ENCODE measurements at regions not wholly inside any gene's neighbourhood (a gene's known extent, or its start where the extent isn't known, plus 50 kb on each side); places are given as distances from the start of the nearest gene placed in this dataset.
"Not testable (repeated sequence)": the region's sequence is repeated elsewhere in the genome, so short reads cannot be mapped to it uniquely, and the experiment has no call there.

GRCh38 chr3:163726125-163726524 lies 1352.2 kb downstream of the SI start:
- intact Hi-C loops (cut with micrococcal nuclease): no loop called here
- H3K27ac Mint-ChIP-seq: no peak overlapping the region
- CTCF ChIA-PET: no interaction called here

GRCh38 chr3:163722405-163722804 lies 1355.9 kb downstream of the SI start:
- intact Hi-C loops (cut with micrococcal nuclease): no loop called here
- no peaks in the 10 kb centered on the region for H3K36me3 Mint-ChIP-seq (ENCODE audit: low read depth)
- CTCF ChIA-PET: no interaction called here
- no peaks in the 10 kb centered on the region for H3K27me3 Mint-ChIP-seq (ENCODE audit: low read depth)
- DNase-seq: no peak
- H3K27ac Mint-ChIP-seq: no peak overlapping the region
- no peak overlapping the region for H3K4me3 Mint-ChIP-seq
- H3K9me3 Mint-ChIP-seq: peaks cover 8% of the 10 kb centered on the region
- H3K4me1 Mint-ChIP-seq (ENCODE audit: low read depth): no peaks in the 10 kb centered on the region

More at GRCh38 chr3:163726125-163726524, 1352.2 kb downstream of the SI start:
- Mint-ChIP-seq H3K4me1 (ENCODE audit: low read depth) (no peaks in the 10 kb centered on the region), H3K9me3 (peaks cover 5% of the 10 kb centered on the region), H3K36me3 (ENCODE audit: low read depth) (no peaks in the 10 kb centered on the region), H3K4me3 (no peak overlapping the region), H3K27me3 (ENCODE audit: low read depth) (no peaks in the 10 kb centered on the region)
- no peak for DNase-seq

GRCh38 chr3:163721596-163721995 lies 1356.7 kb downstream of the SI start:
- Mint-ChIP-seq H3K27ac (no peak overlapping the region), H3K4me3 (no peak overlapping the region), H3K36me3 (ENCODE audit: low read depth) (no peaks in the 10 kb centered on the region), H3K27me3 (ENCODE audit: low read depth) (no peaks in the 10 kb centered on the region), H3K4me1 (ENCODE audit: low read depth) (no peaks in the 10 kb centered on the region), H3K9me3 (peaks cover 8% of the 10 kb centered on the region)
- CTCF ChIA-PET: no interaction called here
- intact Hi-C loops (cut with micrococcal nuclease): no loop called here
- no peak for DNase-seq

GRCh38 chr3:163717377-163717776 lies 1360.9 kb downstream of the SI start:
- no peaks in the 10 kb centered on the region for H3K27me3 Mint-ChIP-seq (ENCODE audit: low read depth)
- no peaks in the 10 kb centered on the region for H3K4me1 Mint-ChIP-seq (ENCODE audit: low read depth)
- CTCF ChIA-PET: no interaction called here
- H3K9me3 Mint-ChIP-seq: peaks cover 5% of the 10 kb centered on the region
- no peak for DNase-seq
- intact Hi-C loops (cut with micrococcal nuclease): no loop called here
- H3K4me3 Mint-ChIP-seq: no peak overlapping the region
- no peak overlapping the region for H3K27ac Mint-ChIP-seq
- H3K36me3 Mint-ChIP-seq (ENCODE audit: low read depth): no peaks in the 10 kb centered on the region

- DNase-seq: no peak
- Mint-ChIP-seq H3K27me3 (ENCODE audit: low read depth) (no peaks in the 10 kb centered on the region), H3K4me3 (no peak overlapping the region), H3K4me1 (ENCODE audit: low read depth) (no peaks in the 10 kb centered on the region), H3K9me3 (peaks cover 11% of the 10 kb centered on the region), H3K27ac (no peak overlapping the region), H3K36me3 (ENCODE audit: low read depth) (no peaks in the 10 kb centered on the region)
- CTCF ChIA-PET: no interaction called here
- intact Hi-C loops (cut with micrococcal nuclease): no loop called here
These were observed 1369.9 kb downstream of the SI start for GRCh38 chr3:163708428-163708827.

GRCh38 chr3:163707659-163708058 lies 1370.6 kb downstream of the SI start:
- Mint-ChIP-seq H3K27ac (no peak overlapping the region), H3K4me1 (ENCODE audit: low read depth) (no peaks in the 10 kb centered on the region), H3K9me3 (peaks cover 11% of the 10 kb centered on the region), H3K27me3 (ENCODE audit: low read depth) (no peaks in the 10 kb centered on the region), H3K4me3 (no peak overlapping the region), H3K36me3 (ENCODE audit: low read depth) (no peaks in the 10 kb centered on the region)
- no peak for DNase-seq
- intact Hi-C loops (cut with micrococcal nuclease): no loop called here
- CTCF ChIA-PET: no interaction called here

GRCh38 chr3:163698221-163698620 lies 1380.1 kb downstream of the SI start:
- CTCF ChIA-PET, H3K4me3 Mint-ChIP-seq: not testable (repeated sequence)

GRCh38 chr3:163692494-163692893 lies 1385.8 kb downstream of the SI start:
- no peak overlapping the region for H3K27ac Mint-ChIP-seq
- no peaks in the 10 kb centered on the region for H3K4me1 Mint-ChIP-seq (ENCODE audit: low read depth)
- DNase-seq: no peak
- H3K36me3 Mint-ChIP-seq (ENCODE audit: low read depth): no peaks in the 10 kb centered on the region
- H3K27me3 Mint-ChIP-seq (ENCODE audit: low read depth): no peaks in the 10 kb centered on the region
- CTCF ChIA-PET: no interaction called here
- peaks cover 10% of the 10 kb centered on the region for H3K9me3 Mint-ChIP-seq
- H3K4me3 Mint-ChIP-seq: no peak overlapping the region
- intact Hi-C loops (cut with micrococcal nuclease): no loop called here

More at GRCh38 chr3:163698221-163698620, 1380.1 kb downstream of the SI start:
- intact Hi-C loops (cut with micrococcal nuclease); H3K27ac Mint-ChIP-seq; H3K4me1 Mint-ChIP-seq (ENCODE audit: low read depth); H3K36me3 Mint-ChIP-seq (ENCODE audit: low read depth); DNase-seq; H3K27me3 Mint-ChIP-seq (ENCODE audit: low read depth): not testable (repeated sequence)
- peaks cover 12% of the 10 kb centered on the region for H3K9me3 Mint-ChIP-seq

GRCh38 chr3:163684651-163685050 lies 1393.6 kb downstream of the SI start:
- no peak overlapping the region for H3K27ac Mint-ChIP-seq
- H3K27me3 Mint-ChIP-seq (ENCODE audit: low read depth): no peaks in the 10 kb centered on the region
- H3K4me1 Mint-ChIP-seq (ENCODE audit: low read depth): no peaks in the 10 kb centered on the region
- CTCF ChIA-PET: no interaction called here
- DNase-seq: no peak
- intact Hi-C loops (cut with micrococcal nuclease): no loop called here
- no peak overlapping the region for H3K4me3 Mint-ChIP-seq
- H3K9me3 Mint-ChIP-seq: peaks cover 3% of the 10 kb centered on the region
- no peaks in the 10 kb centered on the region for H3K36me3 Mint-ChIP-seq (ENCODE audit: low read depth)

- no peak overlapping the region for H3K27ac Mint-ChIP-seq
- DNase-seq: no peak
- intact Hi-C loops (cut with micrococcal nuclease): no loop called here
- no peaks in the 10 kb centered on the region for H3K27me3 Mint-ChIP-seq (ENCODE audit: low read depth)
- CTCF ChIA-PET: no interaction called here
- no peaks in the 10 kb centered on the region for H3K36me3 Mint-ChIP-seq (ENCODE audit: low read depth)
- no peak overlapping the region for H3K4me3 Mint-ChIP-seq
- peaks cover 5% of the 10 kb centered on the region for H3K9me3 Mint-ChIP-seq
- H3K4me1 Mint-ChIP-seq (ENCODE audit: low read depth): no peaks in the 10 kb centered on the region
These were observed 1405.3 kb downstream of the SI start for GRCh38 chr3:163672954-163673353.

GRCh38 chr3:163671201-163671600 lies 1407.1 kb downstream of the SI start:
- CTCF ChIA-PET: no interaction called here
- no peak for DNase-seq
- Mint-ChIP-seq H3K9me3 (peaks cover 4% of the 10 kb centered on the region), H3K4me1 (ENCODE audit: low read depth) (no peaks in the 10 kb centered on the region), H3K27ac (no peak overlapping the region), H3K36me3 (ENCODE audit: low read depth) (no peaks in the 10 kb centered on the region), H3K4me3 (no peak overlapping the region), H3K27me3 (ENCODE audit: low read depth) (no peaks in the 10 kb centered on the region)
- intact Hi-C loops (cut with micrococcal nuclease): no loop called here

- no peaks in the 10 kb centered on the region for H3K4me1 Mint-ChIP-seq (ENCODE audit: low read depth)
- H3K9me3 Mint-ChIP-seq: peaks cover 7% of the 10 kb centered on the region
- no peak overlapping the region for H3K4me3 Mint-ChIP-seq
- no peak overlapping the region for H3K27ac Mint-ChIP-seq
- intact Hi-C loops (cut with micrococcal nuclease): no loop called here
- no peaks in the 10 kb centered on the region for H3K27me3 Mint-ChIP-seq (ENCODE audit: low read depth)
- H3K36me3 Mint-ChIP-seq (ENCODE audit: low read depth): no peaks in the 10 kb centered on the region
- DNase-seq: no peak
- CTCF ChIA-PET: no interaction called here
These were observed 1413.8 kb downstream of the SI start for GRCh38 chr3:163664466-163664865.

GRCh38 chr3:163657088-163657487 lies 1421.2 kb downstream of the SI start:
- no peak overlapping the region for H3K27ac Mint-ChIP-seq
- H3K27me3 Mint-ChIP-seq (ENCODE audit: low read depth): no peaks in the 10 kb centered on the region
- intact Hi-C loops (cut with micrococcal nuclease): no loop called here
- H3K9me3 Mint-ChIP-seq: peaks cover 3% of the 10 kb centered on the region
- CTCF ChIA-PET: interaction anchor here (0.7 kb wide), 1 partner anchor 1528 kb away, joined by 4 read pairs; no protein-coding TSS in a partner anchor
- H3K4me3 Mint-ChIP-seq: no peak overlapping the region
- H3K4me1 Mint-ChIP-seq (ENCODE audit: low read depth): no peaks in the 10 kb centered on the region
- no peak for DNase-seq
- H3K36me3 Mint-ChIP-seq (ENCODE audit: low read depth): no peaks in the 10 kb centered on the region

- CTCF ChIA-PET: no interaction called here
- Mint-ChIP-seq H3K36me3 (ENCODE audit: low read depth) (no peaks in the 10 kb centered on the region), H3K4me3 (no peak overlapping the region), H3K27me3 (ENCODE audit: low read depth) (no peaks in the 10 kb centered on the region), H3K27ac (no peak overlapping the region), H3K9me3 (peaks cover 3% of the 10 kb centered on the region), H3K4me1 (ENCODE audit: low read depth) (no peaks in the 10 kb centered on the region)
- DNase-seq: no peak
- intact Hi-C loops (cut with micrococcal nuclease): no loop called here
These were observed 1423.3 kb downstream of the SI start for GRCh38 chr3:163655021-163655420.

Measured in activated naive CD4-positive, alpha-beta T cell treated with anti-CD3 and anti-CD28 coated beads for 36 hours (primary cell).